HG03521 (cell line): ENCODE measurements at regions not wholly inside any gene's neighbourhood (a gene's known extent, or its start where the extent isn't known, plus 50 kb on each side); places are given as distances from the start of the nearest gene placed in this dataset.

Experiments used
- ATAC-seq: cut with Tn5 transposase; IDR thresholded peaks from one replicate; pipeline ENCODE4 v1.9.1; 2021; ENCODE audit warnings: mild to moderate bottlenecking, moderate library complexity; ENCODE audit not compliant: unreplicated experiment

GRCh38 chr10:90394311-90394710, 463.5 kb downstream of the HTR7 start:
- ATAC-seq: no peak

- ATAC-seq: no peak
Measured at GRCh38 chr10:90396721-90397120, 461.1 kb downstream of the HTR7 start.

- no peak for ATAC-seq
Measured at GRCh38 chr10:90398566-90398965, 459.3 kb downstream of the HTR7 start.

GRCh38 chr10:90399782-90400181, 458.1 kb downstream of the HTR7 start:
- no peak for ATAC-seq

- ATAC-seq: no peak
Measured at GRCh38 chr10:90403211-90404000, 454.4 kb downstream of the HTR7 start.

GRCh38 chr10:90407131-90407530, 450.7 kb downstream of the HTR7 start:
- no peak for ATAC-seq

GRCh38 chr10:90407851-90408250, 450.0 kb downstream of the HTR7 start:
- ATAC-seq: no peak

GRCh38 chr10:90412582-90412981, 445.3 kb downstream of the HTR7 start:
- ATAC-seq: no peak

- ATAC-seq: no peak
Measured at GRCh38 chr10:90413196-90413595, 444.6 kb downstream of the HTR7 start.

GRCh38 chr10:90414926-90415325, 442.9 kb downstream of the HTR7 start:
- no peak for ATAC-seq

- ATAC-seq: no peak
Measured at GRCh38 chr10:90417029-90417428, 440.8 kb downstream of the HTR7 start.

- ATAC-seq: no peak
Measured at GRCh38 chr10:90417476-90418210, 440.2 kb downstream of the HTR7 start.

- ATAC-seq: no peak
Measured at GRCh38 chr10:90418869-90419652, 438.8 kb downstream of the HTR7 start.

GRCh38 chr10:90420637-90421318, 437.1 kb downstream of the HTR7 start:
- peak; percentile 81 for ATAC-seq

GRCh38 chr10:90421874-90422273, 436.0 kb downstream of the HTR7 start:
- no peak for ATAC-seq

GRCh38 chr10:90424730-90425129, 433.1 kb downstream of the HTR7 start:
- ATAC-seq: no peak

- ATAC-seq: no peak
Measured at GRCh38 chr10:90430186-90430585, 427.7 kb downstream of the HTR7 start.

- no peak for ATAC-seq
Measured at GRCh38 chr10:90432866-90433265, 425.0 kb downstream of the HTR7 start.

- ATAC-seq: no peak
Measured at GRCh38 chr10:90435296-90435695, 422.5 kb downstream of the HTR7 start.

- no peak for ATAC-seq
Measured at GRCh38 chr10:90437452-90437851, 420.4 kb downstream of the HTR7 start.

- no peak for ATAC-seq
Measured at GRCh38 chr10:90440870-90441269, 417.0 kb downstream of the HTR7 start.
